Kidney (tissue), 13 donors: ENCODE measurements at regions not wholly inside any gene's neighbourhood (a gene's known extent, or its start where the extent isn't known, plus 50 kb on each side); places are given as distances from the start of the nearest gene placed in this dataset.

Experiments
- DNase-seq, 5 donors: peaks; one replicate each; pipeline ENCODE4 v3.0.0-alpha.2; 2013 to 2020
- FAIRE-seq: peaks from 2 replicates; lab custom pipeline; 2012; peaks lifted over from hg19 to GRCh38; lab: Jason Lieb, UNC
- H3K27ac ChIP-seq, 2 donors: one replicate each; pipeline ENCODE4 v1.7.0; 2013; ENCODE audit warnings: low read depth in 2 of 2, low read length in 2 of 2, inconsistent platforms in 1 of 2
- H3K27me3 ChIP-seq: one replicate; pipeline ENCODE4 v1.7.1; 2013; ENCODE audit warnings: low read length, inconsistent platforms; ENCODE audit not compliant: control insufficient read depth, insufficient read depth
- H3K36me3 ChIP-seq, 3 donors: one replicate each; pipeline versions ENCODE4 v1.7.0 to v1.7.1; 2013; ENCODE audit warnings: low read length in 3 of 3, control low read depth in 1 of 3, inconsistent platforms in 1 of 3; ENCODE audit not compliant: insufficient read depth in 3 of 3, control insufficient read depth in 2 of 3
- H3K4me1 ChIP-seq, 3 donors: one replicate each; pipeline versions ENCODE4 v1.7.0 to v1.7.1; 2013; ENCODE audit warnings: low read length in 3 of 3, inconsistent platforms in 1 of 3, low read depth in 1 of 3; ENCODE audit not compliant: control insufficient read depth in 2 of 3, insufficient read depth in 2 of 3
- H3K4me3 ChIP-seq, 3 donors: one replicate each; pipeline versions ENCODE4 v1.7.0 to v1.8.1; 2013; ENCODE audit warnings: low read length in 3 of 3, control low read depth in 1 of 3, inconsistent platforms in 1 of 3
- H3K9ac ChIP-seq, 3 donors: one replicate each; pipeline versions ENCODE4 v1.7.0 to v1.7.1; 2013; ENCODE audit warnings: low read length in 3 of 3, control low read depth in 1 of 3, inconsistent platforms in 1 of 3
- H3K9me3 ChIP-seq, 3 donors: one replicate each; pipeline versions ENCODE4 v1.7.0 to v1.7.1; 2013; ENCODE audit warnings: low read length in 3 of 3, control low read depth in 1 of 3, inconsistent platforms in 1 of 3; ENCODE audit not compliant: control insufficient read depth in 2 of 3, insufficient read depth in 1 of 3
- CTCF ChIP-seq: IDR thresholded peaks from 3 replicates; pipeline ENCODE4 v1.5.1; 2012; ENCODE audit warnings: mild to moderate bottlenecking, moderate library complexity, borderline replicate concordance; ENCODE audit not compliant: insufficient read depth; ENCODE audit errors: extremely low read depth
- intact Hi-C: fragments of 100-400 bp; cut with DNase I; formaldehyde crosslinking; loops from one replicate; pipeline ENCODE4 v1.11.1; 2022
- donor health status: control.
- donor health status: control.
- donor health status: control.
- donor health status: control.
- donor health status: control.
- donor health status: DM: yes; HTN: yes; CAD: no.
- donor health status: Normal renal cell carcinoma (clear cell type).

GRCh38 chr13:89750371-89750770, 1597.1 kb upstream of the MIR17HG start:
- FAIRE-seq (no peak), DNase-seq (no peak)
- Histone ChIP-seq H3K27me3 (no peaks in the 10 kb centered on the region), H3K27ac (no peak overlapping the region), H3K4me1 (no peaks in the 10 kb centered on the region), H3K9me3 (no peaks in the 10 kb centered on the region), H3K4me3 (no peak overlapping the region), H3K36me3 (no peaks in the 10 kb centered on the region), H3K9ac (no peak overlapping the region)
- no peak for TF ChIP-seq CTCF
- intact Hi-C loops: no loop called here

GRCh38 chr13:89751432-89751930, 1596.0 kb upstream of the MIR17HG start:
- H3K27ac ChIP-seq: no peak overlapping the region
- H3K9me3 ChIP-seq: peaks cover 0 to 10% (median 0%) of the 10 kb centered on the region in 3 donors
- H3K27me3 ChIP-seq: no peaks in the 10 kb centered on the region
- no peaks in the 10 kb centered on the region for H3K36me3 ChIP-seq
- H3K9ac ChIP-seq: no peak overlapping the region
- H3K4me3 ChIP-seq: no peak overlapping the region
- DNase-seq: no peak
- no peak for FAIRE-seq
- intact Hi-C loops: no loop called here
- no peak for TF ChIP-seq CTCF
- no peaks in the 10 kb centered on the region for H3K4me1 ChIP-seq

- Histone ChIP-seq H3K4me1 (no peaks in the 10 kb centered on the region), H3K9ac (no peak overlapping the region), H3K9me3 (peaks cover 0 to 10% (median 0%) of the 10 kb centered on the region in 3 donors), H3K27me3 (no peaks in the 10 kb centered on the region), H3K4me3 (no peak overlapping the region), H3K36me3 (no peaks in the 10 kb centered on the region), H3K27ac (no peak overlapping the region)
- TF ChIP-seq CTCF: no peak
- intact Hi-C loops: no loop called here
- FAIRE-seq (no peak), DNase-seq (no peak)
Measured at GRCh38 chr13:89752394-89752793, 1595.1 kb upstream of the MIR17HG start.
